ENCODE measurements at regions not wholly inside any gene's neighbourhood (a gene's known extent, or its start where the extent isn't known, plus 50 kb on each side); places are given as distances from the start of the nearest gene placed in this dataset.

- Mint-ChIP-seq H3K4me1 (ENCODE audit: unreplicated experiment) (no peaks in the 10 kb centered on the region), H3K36me3 (ENCODE audit: unreplicated experiment) (no peaks in the 10 kb centered on the region), H3K27me3 (ENCODE audit: unreplicated experiment) (no peaks in the 10 kb centered on the region), H3K27ac (ENCODE audit: unreplicated experiment) (no peak overlapping the region), H3K9me3 (ENCODE audit: unreplicated experiment) (no peaks in the 10 kb centered on the region), H3K4me3 (ENCODE audit: unreplicated experiment) (no peak overlapping the region)
- DNase-seq (ENCODE audit: extremely low spot score, unreplicated experiment) = peak; percentile 53
- TF ChIP-seq CTCF (IDR thresholded peaks at IDR 0.05) = no peak
Observed at GRCh38 chr19:29367791-29368222, 154.9 kb upstream of the UQCRFS1 start.

GRCh38 chr19:29370276-29370675 lies 155.5 kb upstream of the VSTM2B start:
- Mint-ChIP-seq H3K27me3 (ENCODE audit: unreplicated experiment) (no peaks in the 10 kb centered on the region), H3K9me3 (ENCODE audit: unreplicated experiment) (peaks cover 6% of the 10 kb centered on the region), H3K27ac (ENCODE audit: unreplicated experiment) (no peak overlapping the region), H3K4me1 (ENCODE audit: unreplicated experiment) (no peaks in the 10 kb centered on the region), H3K4me3 (ENCODE audit: unreplicated experiment) (no peak overlapping the region), H3K36me3 (ENCODE audit: unreplicated experiment) (no peaks in the 10 kb centered on the region)
- DNase-seq (ENCODE audit: extremely low spot score, unreplicated experiment) = peak; percentile 38
- TF ChIP-seq CTCF (IDR thresholded peaks at IDR 0.05) = no peak

GRCh38 chr19:29371251-29372090 lies 154.3 kb upstream of the VSTM2B start:
- H3K4me1 Mint-ChIP-seq (ENCODE audit: unreplicated experiment) = no peaks in the 10 kb centered on the region
- no peak overlapping the region for H3K4me3 Mint-ChIP-seq (ENCODE audit: unreplicated experiment)
- no peak overlapping the region for H3K27ac Mint-ChIP-seq (ENCODE audit: unreplicated experiment)
- DNase-seq (ENCODE audit: extremely low spot score, unreplicated experiment) = peak; percentile 57
- no peak for TF ChIP-seq CTCF (IDR thresholded peaks at IDR 0.05)
- H3K27me3 Mint-ChIP-seq (ENCODE audit: unreplicated experiment) = no peaks in the 10 kb centered on the region
- H3K36me3 Mint-ChIP-seq (ENCODE audit: unreplicated experiment) = no peaks in the 10 kb centered on the region
- peaks cover 15% of the 10 kb centered on the region for H3K9me3 Mint-ChIP-seq (ENCODE audit: unreplicated experiment)

GRCh38 chr19:29372091-29372415 lies 153.7 kb upstream of the VSTM2B start:
- H3K27ac Mint-ChIP-seq (ENCODE audit: unreplicated experiment) = no peak overlapping the region
- no peak for DNase-seq (ENCODE audit: extremely low spot score, unreplicated experiment)
- peaks cover 17% of the 10 kb centered on the region for H3K9me3 Mint-ChIP-seq (ENCODE audit: unreplicated experiment)
- H3K4me1 Mint-ChIP-seq (ENCODE audit: unreplicated experiment) = no peaks in the 10 kb centered on the region
- no peak for TF ChIP-seq CTCF (IDR thresholded peaks at IDR 0.05)
- no peak overlapping the region for H3K4me3 Mint-ChIP-seq (ENCODE audit: unreplicated experiment)
- no peaks in the 10 kb centered on the region for H3K27me3 Mint-ChIP-seq (ENCODE audit: unreplicated experiment)
- H3K36me3 Mint-ChIP-seq (ENCODE audit: unreplicated experiment) = no peaks in the 10 kb centered on the region

DNA sequence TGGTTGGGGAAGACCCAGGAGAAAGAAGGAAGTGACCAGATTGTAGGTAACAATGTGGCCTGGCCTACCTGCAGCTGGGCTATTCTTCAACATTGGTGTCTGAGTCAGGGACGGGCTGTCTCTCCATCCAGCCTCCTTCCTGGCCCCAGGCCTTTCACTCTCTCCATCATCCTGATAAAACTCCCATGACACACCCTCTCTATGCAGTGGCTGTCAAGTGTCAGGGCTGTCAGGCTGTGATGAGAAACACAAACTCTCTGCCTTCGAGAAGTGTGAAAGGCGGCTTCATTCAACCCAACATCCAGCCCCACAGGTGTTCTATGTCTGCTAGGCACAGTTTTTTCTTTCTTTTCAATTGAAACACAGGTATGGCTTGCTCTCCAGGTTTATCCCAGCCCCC lies 153.3 kb upstream of the VSTM2B start:
- DNase-seq (ENCODE audit: extremely low spot score, unreplicated experiment) = peak; percentile 60
- H3K27me3 Mint-ChIP-seq (ENCODE audit: unreplicated experiment) = no peaks in the 10 kb centered on the region
- TF ChIP-seq CTCF (IDR thresholded peaks at IDR 0.05) = no peak
- H3K4me3 Mint-ChIP-seq (ENCODE audit: unreplicated experiment) = no peak overlapping the region
- no peak overlapping the region for H3K27ac Mint-ChIP-seq (ENCODE audit: unreplicated experiment)
- no peaks in the 10 kb centered on the region for H3K4me1 Mint-ChIP-seq (ENCODE audit: unreplicated experiment)
- H3K9me3 Mint-ChIP-seq (ENCODE audit: unreplicated experiment) = peaks cover 20% of the 10 kb centered on the region
- H3K36me3 Mint-ChIP-seq (ENCODE audit: unreplicated experiment) = no peaks in the 10 kb centered on the region

Measured in osteocyte (in vitro differentiated cells).